Head of caudate nucleus (tissue), 42 donors: ENCODE measurements at regions not wholly inside any gene's neighbourhood (a gene's known extent, or its start where the extent isn't known, plus 50 kb on each side); places are given as distances from the start of the nearest gene placed in this dataset.
A peak's percentile ranks its signal among the peaks of the same experiment; 100 is the strongest.
"Not testable (repeated sequence)": the region's sequence is repeated elsewhere in the genome, so short reads cannot be mapped to it uniquely, and the experiment has no call there.

ENCODE experiments used
- DNase-seq, 42 donors: peaks; one replicate each; pipeline versions ENCODE4 v3.0.0 to v3.0.0-alpha.2; 2020 to 2021; ENCODE audit warnings: mixed read lengths in 7 of 42
- intact Hi-C: fragments of 100-400 bp; cut with DNase I; formaldehyde crosslinking; loops from one replicate; pipeline ENCODE4 v1.15.0; 2022

GRCh38 chr15:22274376-22274775 is 184.3 kb upstream of the GOLGA6L22 start:
- peak in 1 of 42 donors; percentile 37 for DNase-seq
- intact Hi-C loops = not testable (repeated sequence)

GRCh38 chr15:22280770-22281169 is 177.9 kb upstream of the GOLGA6L22 start:
- DNase-seq, intact Hi-C loops: not testable (repeated sequence)

- not testable (repeated sequence) for DNase-seq
These were observed 175.7 kb upstream of the GOLGA6L22 start for GRCh38 chr15:22282794-22283533.

GRCh38 chr15:22284795-22285420 is 173.8 kb upstream of the GOLGA6L22 start:
- DNase-seq, intact Hi-C loops: not testable (repeated sequence)

More at GRCh38 chr15:22282794-22283533, 175.7 kb upstream of the GOLGA6L22 start:
- intact Hi-C loops = not testable (repeated sequence)

GRCh38 chr15:22291054-22291453 is 167.6 kb upstream of the GOLGA6L22 start:
- intact Hi-C loops, DNase-seq: not testable (repeated sequence)

- intact Hi-C loops = not testable (repeated sequence)
These were observed 155.6 kb upstream of the GOLGA6L22 start for GRCh38 chr15:22303112-22303511.

More at GRCh38 chr15:22303112-22303511, 155.6 kb upstream of the GOLGA6L22 start:
- not testable (repeated sequence) for DNase-seq
